H1 (cell line): ENCODE measurements at regions not wholly inside any gene's neighbourhood (a gene's known extent, or its start where the extent isn't known, plus 50 kb on each side); places are given as distances from the start of the nearest gene placed in this dataset.

Source experiments
- CTCF ChIA-PET: fragments of 300-600 bp; sonication (Branson Sonifier 250); formaldehyde crosslinking; loops from one replicate; lab custom pipeline; 2021; ENCODE audit not compliant: partially characterized antibody; lab: Charles Lee
- POLR2A ChIA-PET: fragments of 300-600 bp; sonication (Branson Sonifier 250); formaldehyde crosslinking; loops from one replicate; lab custom pipeline; 2021; ENCODE audit warnings: inconsistent platforms; ENCODE audit not compliant: partially characterized antibody; lab: Charles Lee
- DNase-seq, 2 experiments: peaks; one replicate each; pipeline versions ENCODE4 v3.0.0 to v3.0.0-alpha.2; 2010 to 2022; ENCODE audit warnings: low spot score in 2 of 2, low read depth in 1 of 2, mixed read lengths in 1 of 2
- FAIRE-seq: peaks from 2 replicates; lab custom pipeline; 2011; peaks lifted over from hg19 to GRCh38; lab: Jason Lieb, UNC
- H2AFZ ChIP-seq: 2 replicates; pipeline ENCODE4 v1.8.1; 2012; ENCODE audit warnings: low read length, inconsistent platforms
- H2AK5ac ChIP-seq: 2 replicates; pipeline ENCODE4 v1.6.1; 2013; ENCODE audit warnings: low read depth, low read length
- H2BK120ac ChIP-seq: replicated peaks from 2 replicates; pipeline ENCODE3; 2013; ENCODE audit warnings: low read depth, low read length, inconsistent platforms
- H2BK12ac ChIP-seq: 2 replicates; pipeline ENCODE4 v1.6.1; 2013; ENCODE audit warnings: low read depth, low read length
- H2BK15ac ChIP-seq: 2 replicates; pipeline ENCODE4 v1.6.1; 2013; ENCODE audit warnings: low read length
- H2BK20ac ChIP-seq: 2 replicates; pipeline ENCODE4 v1.6.1; 2013; ENCODE audit warnings: low read length
- H2BK5ac ChIP-seq: 2 replicates; pipeline ENCODE4 v1.6.1; 2013; ENCODE audit warnings: low read depth, low read length
- H3K14ac ChIP-seq: 2 replicates; pipeline ENCODE4 v1.6.1; 2013; ENCODE audit warnings: inconsistent platforms; ENCODE audit not compliant: insufficient read length
- H3K18ac ChIP-seq: 2 replicates; pipeline ENCODE4 v1.6.1; 2013; ENCODE audit warnings: low read length; ENCODE audit errors: extremely low read depth
- H3K23ac ChIP-seq: 2 replicates; pipeline ENCODE4 v1.6.1; 2013; ENCODE audit warnings: inconsistent platforms; ENCODE audit not compliant: insufficient read length
- H3K23me2 ChIP-seq: 2 replicates; pipeline ENCODE4 v1.6.1; 2013; ENCODE audit warnings: low read depth, low read length
- H3K27ac ChIP-seq: 2 replicates; pipeline ENCODE4 v1.6.1; 2011; ENCODE audit warnings: low read depth, low read length, inconsistent platforms
- H3K27me3 ChIP-seq, 4 experiments: replicated peaks in 1 of 4; 1 replicate in 1 of 4; 2 replicates in 3 of 4; pipeline versions ENCODE4 v1.6.1 to v1.8.1; 2011 to 2013; ENCODE audit warnings: low read length in 3 of 4, mild to moderate bottlenecking in 3 of 4, inconsistent platforms in 2 of 4, mixed read lengths in 2 of 4, moderate library complexity in 1 of 4; ENCODE audit not compliant: control insufficient read depth in 3 of 4, insufficient read depth in 3 of 4; ENCODE audit errors: extremely low read depth in 1 of 4
- H3K36me3 ChIP-seq, 4 experiments: 2 replicates each; pipeline versions ENCODE4 v1.6.1 to v1.8.1; 2011 to 2013; ENCODE audit warnings: mild to moderate bottlenecking in 4 of 4, low read length in 3 of 4, moderate library complexity in 2 of 4, control low read depth in 1 of 4, inconsistent platforms in 1 of 4; ENCODE audit not compliant: insufficient read depth in 4 of 4, control insufficient read depth in 2 of 4
- H3K4ac ChIP-seq: replicated peaks from 2 replicates; pipeline ENCODE3; 2013; ENCODE audit warnings: low read length, low read depth, mixed read lengths, inconsistent platforms; ENCODE audit not compliant: insufficient read length
- H3K4me1 ChIP-seq, 4 experiments: replicated peaks in 1 of 4; 1 replicate in 1 of 4; 2 replicates in 3 of 4; pipeline versions ENCODE4 v1.6.1 to v1.8.1; 2011 to 2013; ENCODE audit warnings: low read length in 3 of 4, inconsistent platforms in 2 of 4, mixed read lengths in 1 of 4; ENCODE audit not compliant: insufficient read depth in 4 of 4, control insufficient read depth in 3 of 4
- H3K4me2 ChIP-seq, 2 experiments: 2 replicates each; pipeline versions ENCODE4 v1.6.1 to v1.8.1; 2011 to 2013; ENCODE audit warnings: low read depth in 2 of 2, low read length in 2 of 2, control low read depth in 1 of 2, inconsistent platforms in 1 of 2, mild to moderate bottlenecking in 1 of 2; ENCODE audit not compliant: insufficient read depth in 1 of 2
- H3K4me3 ChIP-seq, 4 experiments: fragments of 200-600, 300-600 bp in 1 of 4; sonication (generic), shearing (Covaris generic), sonication (Bioruptor Twin) in 1 of 4; 2 replicates each; pipeline versions ENCODE4 v1.5.1 to v1.8.1; 2011 to 2016; ENCODE audit warnings: low read length in 4 of 4, low read depth in 3 of 4, control low read depth in 2 of 4, inconsistent platforms in 2 of 4, mild to moderate bottlenecking in 2 of 4, mixed read lengths in 1 of 4, moderate library complexity in 1 of 4; ENCODE audit not compliant: insufficient read depth in 2 of 4; ENCODE audit errors: extremely low read depth in 1 of 4
- H3K56ac ChIP-seq: replicated peaks from 2 replicates; pipeline ENCODE3; 2013; ENCODE audit warnings: low read depth, mild to moderate bottlenecking, mixed read lengths, low read length, inconsistent platforms; ENCODE audit not compliant: insufficient read length
- H3K79me1 ChIP-seq: 2 replicates; pipeline ENCODE4 v1.6.1; 2013; ENCODE audit warnings: low read depth, low read length, control low read depth
- H3K79me2 ChIP-seq, 2 experiments: 2 replicates each; pipeline versions ENCODE4 v1.6.1 to v1.8.1; 2012 to 2013; ENCODE audit warnings: low read length in 2 of 2, mild to moderate bottlenecking in 2 of 2, inconsistent platforms in 1 of 2; ENCODE audit not compliant: insufficient read depth in 2 of 2, control insufficient read depth in 1 of 2
- H3K9ac ChIP-seq, 4 experiments: replicated peaks in 1 of 4; 1 replicate in 1 of 4; 2 replicates in 3 of 4; pipeline versions ENCODE4 v1.6.1 to v1.8.1; 2011 to 2013; ENCODE audit warnings: low read depth in 3 of 4, low read length in 3 of 4, control low read depth in 2 of 4, mild to moderate bottlenecking in 2 of 4, moderate library complexity in 2 of 4, inconsistent platforms in 1 of 4; ENCODE audit errors: extremely low read depth in 1 of 4
- H3K9me3 ChIP-seq, 2 experiments: 2 replicates each; pipeline versions ENCODE4 v1.6.1 to v1.8.1; 2012 to 2013; ENCODE audit warnings: mild to moderate bottlenecking in 2 of 2, moderate library complexity in 2 of 2, control low read depth in 1 of 2, inconsistent platforms in 1 of 2, low read depth in 1 of 2, low read length in 1 of 2, mixed read lengths in 1 of 2; ENCODE audit not compliant: insufficient read depth in 2 of 2
- H4K20me1 ChIP-seq, 2 experiments: replicated peaks in 1 of 2; 2 replicates each; pipeline versions ENCODE3 to v1.8.1; 2011 to 2013; ENCODE audit warnings: inconsistent platforms in 2 of 2, low read length in 2 of 2, mild to moderate bottlenecking in 1 of 2; ENCODE audit not compliant: insufficient read depth in 2 of 2, control insufficient read depth in 1 of 2
- H4K5ac ChIP-seq: 2 replicates; pipeline ENCODE4 v1.6.1; 2013; ENCODE audit warnings: low read length, low read depth, mixed read lengths, inconsistent platforms; ENCODE audit not compliant: insufficient read length
- H4K8ac ChIP-seq: 2 replicates; pipeline ENCODE4 v1.8.0; 2013; ENCODE audit warnings: mild to moderate bottlenecking, moderate library complexity, low read length, inconsistent platforms; ENCODE audit not compliant: insufficient read depth; ENCODE audit errors: extremely low read depth
- H4K91ac ChIP-seq: replicated peaks from 2 replicates; pipeline ENCODE3; 2013; ENCODE audit warnings: low read length, mixed read lengths, inconsistent platforms; ENCODE audit not compliant: insufficient read length
- WGBS, 2 experiments: shearing (Covaris generic) in 1 of 2; methylation state at CpG; one replicate each; pipeline versions ENCODE4 v1.1.6 to v1.1.7; 2013 to 2015; ENCODE audit warnings: low lambda C conversion rate in 2 of 2, mixed read lengths in 2 of 2, inconsistent platforms in 1 of 2, low coverage in 1 of 2, missing lambda C conversion rate in 1 of 2; ENCODE audit not compliant: insufficient replicate concordance in 2 of 2, insufficient coverage in 1 of 2, insufficient read length in 1 of 2; ENCODE audit errors: extremely low coverage in 1 of 2, missing lambda C conversion rate in 1 of 2; 5-methylcytosine and 5-hydroxymethylcytosine counted together
- TF ChIP-seq, protein P1 (sequence below): IDR thresholded peaks from 2 replicates; pipeline ENCODE4 v1.6.1; 2012; ENCODE audit warnings: inconsistent platforms

DNA sequence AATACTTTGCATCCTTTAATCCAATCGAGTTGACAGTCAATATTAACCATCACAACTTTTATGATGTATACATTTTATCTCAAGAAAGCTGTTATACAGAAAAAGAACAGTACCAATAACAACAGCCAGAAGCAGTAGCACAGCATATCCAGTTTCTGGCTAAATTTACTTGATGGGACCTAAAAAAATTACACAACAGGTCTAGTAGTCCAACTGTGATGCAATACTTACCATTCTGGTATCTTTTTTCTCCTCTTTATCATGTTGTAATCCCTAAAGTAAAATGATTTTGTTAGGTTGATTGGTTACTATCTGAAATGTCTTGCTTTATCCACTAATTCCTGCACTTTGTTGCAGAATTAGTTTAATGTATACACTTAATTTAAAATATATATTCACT is 1150.6 kb downstream of the FAT4 start:
- H3K27me3 ChIP-seq: no peaks in the 10 kb centered on the region
- no peak overlapping the region for H3K4me2 ChIP-seq
- no peak overlapping the region for H4K8ac ChIP-seq
- no peak overlapping the region for H2BK12ac ChIP-seq
- no peak overlapping the region for H2BK120ac ChIP-seq
- H3K9ac ChIP-seq: no peak overlapping the region
- H3K4me1 ChIP-seq: no peaks in the 10 kb centered on the region
- no peak overlapping the region for H3K23ac ChIP-seq
- H4K91ac ChIP-seq: no peak overlapping the region
- no peak overlapping the region for H2BK5ac ChIP-seq
- no peaks in the 10 kb centered on the region for H3K79me2 ChIP-seq
- no peaks in the 10 kb centered on the region for H3K36me3 ChIP-seq
- no peak overlapping the region for H4K5ac ChIP-seq
- H2BK20ac ChIP-seq: no peak overlapping the region
- H3K27ac ChIP-seq: no peak overlapping the region
- H3K9me3 ChIP-seq: no peaks in the 10 kb centered on the region
- ChIA-PET CTCF (no interaction called here), POLR2A (no interaction called here)
- no peak overlapping the region for H3K56ac ChIP-seq
- no peaks in the 10 kb centered on the region for H3K23me2 ChIP-seq
- no peak overlapping the region for H2AFZ ChIP-seq
- H3K4me3 ChIP-seq: no peak overlapping the region
- no peak overlapping the region for H3K18ac ChIP-seq
- DNase-seq (no peak), FAIRE-seq (no peak)
- H3K14ac ChIP-seq: no peak overlapping the region
- WGBS, 2 experiments: 79% methylated on average over 1 of the region's 1 CpG; no CpG with 5 or more reads in 1 of the 2 experiments
- no peak overlapping the region for H3K4ac ChIP-seq
- H2AK5ac ChIP-seq: no peak overlapping the region
- no peaks in the 10 kb centered on the region for H4K20me1 ChIP-seq
- H2BK15ac ChIP-seq: no peak overlapping the region
- no peaks in the 10 kb centered on the region for H3K79me1 ChIP-seq
- TF ChIP-seq, protein P1, sequence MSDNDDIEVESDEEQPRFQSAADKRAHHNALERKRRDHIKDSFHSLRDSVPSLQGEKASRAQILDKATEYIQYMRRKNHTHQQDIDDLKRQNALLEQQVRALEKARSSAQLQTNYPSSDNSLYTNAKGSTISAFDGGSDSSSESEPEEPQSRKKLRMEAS: no peak
